Esophagus muscularis mucosa (tissue), 4 donors: ENCODE measurements at regions not wholly inside any gene's neighbourhood (a gene's known extent, or its start where the extent isn't known, plus 50 kb on each side); places are given as distances from the start of the nearest gene placed in this dataset.

Source experiments
- DNase-seq: peaks from one replicate; pipeline ENCODE4 v3.0.0-alpha.2; 2017; ENCODE audit errors: extremely low spot score
- H3K27ac ChIP-seq, 4 donors: fragments of 200-600 bp; sonication (generic); replicated peaks in 1 of 4; 1 replicate in 3 of 4; 2 replicates in 1 of 4; pipeline ENCODE4 v1.5.1; 2016 to 2019; ENCODE audit warnings: mild to moderate bottlenecking in 1 of 4
- H3K27me3 ChIP-seq, 4 donors: fragments of 200-600 bp; sonication (generic); one replicate each; pipeline versions ENCODE4 v1.5.1 to v1.6.0; 2016 to 2019
- H3K36me3 ChIP-seq, 4 donors: fragments of 200-600 bp; sonication (generic); one replicate each; pipeline ENCODE4 v1.5.1; 2016 to 2019
- H3K4me1 ChIP-seq, 4 donors: fragments of 200-600 bp; sonication (generic); one replicate each; pipeline ENCODE4 v1.5.1; 2016 to 2019
- H3K4me3 ChIP-seq, 4 donors: fragments of 200-600 bp; sonication (generic); 1 replicate in 2 of 4; 2 replicates in 2 of 4; pipeline ENCODE4 v1.5.1; 2016 to 2019; ENCODE audit warnings: mild to moderate bottlenecking in 4 of 4, moderate library complexity in 1 of 4
- H3K9me3 ChIP-seq, 4 donors: fragments of 200-600 bp; sonication (generic); 1 replicate in 3 of 4; 2 replicates in 1 of 4; pipeline ENCODE4 v1.5.1; 2016 to 2019
- EP300 ChIP-seq: sonication (generic); formaldehyde crosslinking; IDR thresholded peaks from one replicate; pipeline ENCODE4 v1.6.1; 2017; ENCODE audit warnings: antibody characterized with exemption
- POLR2A ChIP-seq: fragments of 450-650 bp; IDR thresholded peaks from one replicate; pipeline ENCODE4 v1.6.1; 2017; ENCODE audit warnings: antibody characterized with exemption, moderate library complexity, mild to moderate bottlenecking, low read depth
- POLR2AphosphoS5 ChIP-seq, 2 donors: sonication (generic); formaldehyde crosslinking; IDR thresholded peaks; one replicate each; pipeline ENCODE4 v1.6.1; 2017; ENCODE audit warnings: antibody characterized with exemption in 2 of 2
- WGBS: methylation state at CpG from one replicate; pipeline ENCODE4 v1.1.5; 2018; 5-methylcytosine and 5-hydroxymethylcytosine counted together
- intact Hi-C: fragments of 100-400 bp; cut with DNase I; formaldehyde crosslinking; loops from one replicate; pipeline ENCODE4 v1.15.1; 2023
- TF ChIP-seq, protein P1 (sequence below), 3 experiments: fragments of 200-600 bp in 2 of 3; fragments of 450-650 bp in 1 of 3; sonication (generic) in 2 of 3; IDR thresholded peaks; one replicate each; pipeline ENCODE4 v1.5.1; 2017 to 2019; ENCODE audit warnings: antibody characterized with exemption in 3 of 3, mild to moderate bottlenecking in 2 of 3, moderate library complexity in 1 of 3

DNA sequence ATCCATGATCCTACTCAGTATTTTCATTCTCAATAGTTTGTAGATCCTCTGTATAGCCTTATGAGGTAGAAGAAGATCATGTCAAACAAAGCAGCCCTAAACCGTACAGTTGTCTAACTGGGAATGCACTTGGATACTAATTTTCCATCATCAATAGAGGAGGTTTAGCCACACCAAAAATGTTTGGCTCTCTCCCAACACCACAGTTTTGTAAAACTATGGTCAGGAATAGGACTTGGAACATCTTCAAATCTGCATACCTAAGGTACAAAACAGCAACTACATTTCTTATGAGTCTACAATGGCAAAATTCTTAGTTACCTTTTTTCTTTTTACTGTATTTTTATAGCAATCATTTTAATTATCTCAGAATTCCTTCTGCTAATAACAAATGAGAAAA lies 1001.6 kb downstream of the ROBO2 start:
- no peaks in the 10 kb centered on the region for H3K27me3 ChIP-seq
- TF ChIP-seq POLR2A (no peak), EP300 (no peak), POLR2AphosphoS5 (IDR thresholded peaks at IDR 0.05) (no peak)
- TF ChIP-seq, protein P1, sequence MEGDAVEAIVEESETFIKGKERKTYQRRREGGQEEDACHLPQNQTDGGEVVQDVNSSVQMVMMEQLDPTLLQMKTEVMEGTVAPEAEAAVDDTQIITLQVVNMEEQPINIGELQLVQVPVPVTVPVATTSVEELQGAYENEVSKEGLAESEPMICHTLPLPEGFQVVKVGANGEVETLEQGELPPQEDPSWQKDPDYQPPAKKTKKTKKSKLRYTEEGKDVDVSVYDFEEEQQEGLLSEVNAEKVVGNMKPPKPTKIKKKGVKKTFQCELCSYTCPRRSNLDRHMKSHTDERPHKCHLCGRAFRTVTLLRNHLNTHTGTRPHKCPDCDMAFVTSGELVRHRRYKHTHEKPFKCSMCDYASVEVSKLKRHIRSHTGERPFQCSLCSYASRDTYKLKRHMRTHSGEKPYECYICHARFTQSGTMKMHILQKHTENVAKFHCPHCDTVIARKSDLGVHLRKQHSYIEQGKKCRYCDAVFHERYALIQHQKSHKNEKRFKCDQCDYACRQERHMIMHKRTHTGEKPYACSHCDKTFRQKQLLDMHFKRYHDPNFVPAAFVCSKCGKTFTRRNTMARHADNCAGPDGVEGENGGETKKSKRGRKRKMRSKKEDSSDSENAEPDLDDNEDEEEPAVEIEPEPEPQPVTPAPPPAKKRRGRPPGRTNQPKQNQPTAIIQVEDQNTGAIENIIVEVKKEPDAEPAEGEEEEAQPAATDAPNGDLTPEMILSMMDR (IDR thresholded peaks at IDR 0.05) = no peak
- WGBS = 36% methylated on average over 1 of the region's 1 CpG
- H3K36me3 ChIP-seq = no peaks in the 10 kb centered on the region
- H3K27ac ChIP-seq = no peak overlapping the region
- H3K4me3 ChIP-seq = no peak overlapping the region
- no peaks in the 10 kb centered on the region for H3K9me3 ChIP-seq
- intact Hi-C loops = no loop called here
- no peak for DNase-seq
- H3K4me1 ChIP-seq = no peaks in the 10 kb centered on the region

DNA sequence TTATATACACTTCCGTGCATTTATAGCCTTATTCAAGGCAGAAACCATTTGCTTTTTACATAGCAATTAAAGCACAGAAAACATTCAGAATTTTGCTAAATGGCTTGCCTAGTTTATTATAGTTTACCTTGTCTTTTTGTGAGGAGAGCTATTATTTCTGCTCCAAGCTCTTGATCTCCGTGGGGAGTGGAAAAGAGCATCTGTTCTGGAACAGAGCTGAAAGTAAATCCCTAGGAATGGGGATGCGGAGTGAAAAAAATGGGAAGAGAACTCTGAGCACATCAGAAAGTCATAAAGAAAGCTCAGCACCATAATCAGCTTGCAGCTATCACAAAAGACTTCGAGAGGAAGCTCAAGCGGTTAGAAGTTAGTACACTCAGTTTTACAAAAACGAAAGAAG lies 1006.7 kb downstream of the ROBO2 start:
- Histone ChIP-seq H3K9me3 (no peaks in the 10 kb centered on the region), H3K36me3 (no peaks in the 10 kb centered on the region), H3K4me3 (no peak overlapping the region), H3K27ac (no peak overlapping the region), H3K4me1 (no peaks in the 10 kb centered on the region), H3K27me3 (no peaks in the 10 kb centered on the region)
- DNase-seq = no peak
- TF ChIP-seq EP300 (no peak), POLR2AphosphoS5 (IDR thresholded peaks at IDR 0.05) (no peak), POLR2A (no peak)
- TF ChIP-seq, protein P1 (IDR thresholded peaks at IDR 0.05) = no peak
- intact Hi-C loops = no loop called here
- 93% methylated on average over 6 of the region's 6 CpGs for WGBS

DNA sequence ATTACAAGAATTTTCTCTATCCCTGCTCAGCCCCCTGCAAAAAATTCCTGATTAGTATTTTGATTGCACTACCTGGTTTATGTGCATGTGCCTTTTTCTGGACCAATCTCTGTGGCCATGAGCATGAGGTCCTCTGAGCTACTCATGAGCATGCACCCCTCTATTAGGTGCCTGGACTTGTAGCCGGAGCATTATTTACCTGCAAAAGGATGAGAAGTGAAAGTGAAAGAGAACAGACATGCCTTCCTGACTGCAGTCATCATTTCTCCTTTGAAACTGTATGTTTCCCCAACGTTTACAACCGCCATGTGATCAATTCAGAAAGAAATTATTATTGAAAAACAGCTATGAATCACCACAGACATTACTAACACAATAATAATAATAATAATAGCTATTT lies 1008.8 kb downstream of the ROBO2 start:
- no peak overlapping the region for H3K4me3 ChIP-seq
- WGBS = 68% methylated on average over 3 of the region's 3 CpGs
- H3K9me3 ChIP-seq = no peaks in the 10 kb centered on the region
- no peaks in the 10 kb centered on the region for H3K36me3 ChIP-seq
- H3K27ac ChIP-seq = no peak overlapping the region
- DNase-seq = no peak
- H3K4me1 ChIP-seq = no peaks in the 10 kb centered on the region
- no peak for TF ChIP-seq EP300
- no peak for TF ChIP-seq POLR2AphosphoS5 (IDR thresholded peaks at IDR 0.05)
- TF ChIP-seq POLR2A = no peak
- TF ChIP-seq, protein P1 (IDR thresholded peaks at IDR 0.05) = no peak
- H3K27me3 ChIP-seq = no peaks in the 10 kb centered on the region
- intact Hi-C loops = no loop called here

DNA sequence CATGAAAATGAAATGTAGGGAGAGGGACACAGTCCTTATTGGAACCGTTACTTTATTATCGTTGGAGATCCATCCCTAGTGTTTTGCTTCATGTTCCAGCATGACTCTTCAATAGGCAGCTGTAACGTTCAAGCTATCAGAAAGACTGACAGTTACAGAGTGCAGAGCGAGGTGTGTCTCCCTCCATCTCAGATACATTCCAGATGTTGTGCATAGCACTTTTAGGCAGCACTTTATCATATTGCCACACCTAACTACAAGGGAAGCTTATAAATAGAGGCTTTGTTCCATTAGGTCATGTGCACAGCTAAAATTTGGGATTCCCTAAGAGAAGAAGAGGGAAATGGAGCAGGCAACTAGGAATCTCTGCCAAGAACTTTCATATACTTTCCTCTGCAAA lies 1009.6 kb downstream of the ROBO2 start:
- no peaks in the 10 kb centered on the region for H3K36me3 ChIP-seq
- intact Hi-C loops = no loop called here
- H3K27me3 ChIP-seq = no peaks in the 10 kb centered on the region
- DNase-seq = no peak
- 64% methylated on average over 4 of the region's 4 CpGs for WGBS
- no peak overlapping the region for H3K27ac ChIP-seq
- no peaks in the 10 kb centered on the region for H3K4me1 ChIP-seq
- no peak overlapping the region for H3K4me3 ChIP-seq
- TF ChIP-seq POLR2A = no peak
- no peak for TF ChIP-seq POLR2AphosphoS5 (IDR thresholded peaks at IDR 0.05)
- TF ChIP-seq, protein P1 (IDR thresholded peaks at IDR 0.05) = no peak
- no peak for TF ChIP-seq EP300
- no peaks in the 10 kb centered on the region for H3K9me3 ChIP-seq

DNA sequence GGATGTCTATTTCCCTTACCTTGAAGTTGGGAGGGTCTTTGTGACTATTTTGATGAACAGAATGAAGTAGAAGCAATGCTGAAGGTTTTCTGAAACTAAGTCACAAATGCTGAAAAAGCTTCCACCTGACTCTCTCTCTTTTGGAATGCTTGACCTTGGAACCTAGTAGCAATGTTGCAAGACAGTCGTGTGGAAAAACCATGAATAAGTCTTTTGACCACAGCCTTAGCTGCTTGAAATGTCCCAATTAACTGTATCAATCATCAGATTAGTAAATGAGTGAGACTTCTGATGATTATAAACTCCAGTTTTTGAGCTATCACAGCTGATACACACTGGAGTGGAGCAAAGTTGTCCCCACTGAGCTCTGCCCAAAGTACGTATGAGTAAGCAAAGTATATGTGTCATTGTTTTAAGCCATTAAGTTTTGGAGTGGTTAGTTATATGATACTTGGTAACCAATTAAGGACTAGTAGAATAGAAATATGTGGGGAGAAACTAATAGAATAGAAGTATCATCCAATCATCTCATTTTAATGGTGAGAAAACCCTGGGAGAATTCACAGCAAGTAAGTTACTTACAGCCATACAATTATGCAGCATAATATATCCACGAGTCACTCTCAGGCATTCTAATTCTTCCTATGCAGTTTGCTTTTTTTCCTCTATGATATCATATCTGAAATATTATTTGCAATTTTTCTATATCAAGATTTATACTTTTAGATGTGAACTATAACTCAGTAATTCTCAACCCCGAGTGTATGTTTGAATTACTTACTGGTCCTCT lies 1010.6 kb downstream of the ROBO2 start:
- Histone ChIP-seq H3K4me1 (no peaks in the 10 kb centered on the region), H3K36me3 (no peaks in the 10 kb centered on the region), H3K27me3 (no peaks in the 10 kb centered on the region), H3K9me3 (no peaks in the 10 kb centered on the region), H3K4me3 (no peak overlapping the region), H3K27ac (no peak overlapping the region)
- no peak for TF ChIP-seq EP300
- no peak for TF ChIP-seq POLR2A
- TF ChIP-seq, protein P1 (IDR thresholded peaks at IDR 0.05) = no peak
- TF ChIP-seq POLR2AphosphoS5 (IDR thresholded peaks at IDR 0.05) = no peak
- no peak for DNase-seq
- intact Hi-C loops = no loop called here
- 81% methylated on average over 4 of the region's 4 CpGs for WGBS
